ACHN (cell line): ENCODE measurements at regions not wholly inside any gene's neighbourhood (a gene's known extent, or its start where the extent isn't known, plus 50 kb on each side); places are given as distances from the start of the nearest gene placed in this dataset.
A peak's percentile ranks its signal among the peaks of the same experiment; 100 is the strongest.
"Not testable (repeated sequence)": the region's sequence is repeated elsewhere in the genome, so short reads cannot be mapped to it uniquely, and the experiment has no call there.

Source experiments
- DNase-seq: peaks from one replicate; pipeline ENCODE4 v3.0.0-alpha.2; 2015
- in situ Hi-C: cut with HindIII; loops from 2 replicates; pipeline ENCODE4 v1.10.0; 2017; ENCODE audit warnings: low sequenced_read_pairs, low pct_ligation_motif_present, low pct_unique_long_range_greater_than_20kb

DNA sequence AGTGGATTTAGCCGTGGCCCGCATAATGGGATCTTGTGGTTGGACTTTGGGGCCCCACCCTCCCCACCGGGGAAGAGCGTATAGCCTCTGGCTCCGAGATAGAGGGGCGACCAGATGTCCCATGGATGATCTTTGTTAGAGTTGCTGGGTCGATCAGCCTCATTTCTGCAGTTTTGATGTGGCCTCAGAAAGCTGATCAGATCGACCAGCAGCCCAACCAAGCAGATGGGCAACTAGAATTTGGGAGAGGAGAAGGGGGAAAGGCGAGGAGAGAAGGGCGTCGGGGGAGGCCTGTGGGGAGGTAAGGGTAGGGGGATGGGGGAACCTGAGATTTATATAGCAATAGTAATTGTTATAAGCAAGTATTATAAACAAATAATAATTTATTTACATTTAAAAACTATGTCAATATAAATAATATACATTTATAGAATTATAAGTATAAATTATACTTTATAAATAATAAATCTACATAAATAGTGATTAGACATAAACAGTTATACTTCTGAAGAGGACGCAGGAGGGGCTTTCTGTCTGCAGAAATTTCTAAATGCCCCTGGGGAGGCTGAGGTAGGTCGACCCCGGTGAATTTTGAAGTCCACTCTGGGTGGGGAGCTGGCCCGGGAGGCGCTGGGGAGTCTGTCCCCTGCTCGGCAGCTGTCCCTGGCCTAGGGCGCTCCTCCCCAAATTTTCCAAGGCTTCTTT lies 136.3 kb downstream of the KCNJ12 start:
- in situ Hi-C loops, result no loop called here
- no peak for DNase-seq

DNA sequence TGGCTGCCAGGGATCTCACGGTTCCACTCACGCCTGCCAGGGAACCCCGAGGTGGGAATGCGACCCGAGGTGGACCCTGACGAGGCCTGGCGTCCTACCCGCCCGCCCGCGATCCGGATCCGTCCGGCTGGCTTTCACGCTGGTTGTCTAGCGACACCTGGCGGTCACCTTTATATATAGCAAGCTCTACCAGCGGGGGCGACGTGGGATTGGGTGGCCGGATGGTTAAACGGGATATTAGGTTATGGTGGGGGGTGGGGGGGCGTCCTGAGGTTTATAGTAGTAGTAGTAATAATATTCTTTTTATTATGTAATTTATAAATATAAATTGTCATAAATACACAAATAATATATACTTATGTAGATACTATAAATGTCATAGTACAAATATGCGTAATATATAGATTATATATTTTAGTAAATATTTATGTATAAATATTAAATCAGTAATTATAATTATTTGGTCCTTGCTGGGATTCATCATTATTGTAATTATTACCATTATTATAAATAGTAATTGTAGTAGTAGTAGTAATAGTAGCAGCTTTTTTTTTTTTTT lies 136.9 kb downstream of the KCNJ12 start:
- DNase-seq, result peak; percentile 71
- in situ Hi-C loops, result no loop called here

- in situ Hi-C loops, DNase-seq: not testable (repeated sequence)
These were observed 138.4 kb downstream of the KCNJ12 start for GRCh38 chr17:21514567-21514966.

GRCh38 chr17:21517538-21518293 lies 141.6 kb downstream of the KCNJ12 start:
- in situ Hi-C loops, result no loop called here

GRCh38 chr17:21522755-21523336 lies 146.7 kb downstream of the KCNJ12 start:
- in situ Hi-C loops, result no loop called here
- DNase-seq, result no peak

More at GRCh38 chr17:21517538-21518293, 141.6 kb downstream of the KCNJ12 start:
- DNase-seq, result no peak

- in situ Hi-C loops, result no loop called here
- DNase-seq, result no peak
These were observed 147.5 kb downstream of the KCNJ12 start for GRCh38 chr17:21523497-21524210.

- no peak for DNase-seq
- in situ Hi-C loops, result no loop called here
These were observed 148.0 kb downstream of the KCNJ12 start for GRCh38 chr17:21524211-21524591.

DNA sequence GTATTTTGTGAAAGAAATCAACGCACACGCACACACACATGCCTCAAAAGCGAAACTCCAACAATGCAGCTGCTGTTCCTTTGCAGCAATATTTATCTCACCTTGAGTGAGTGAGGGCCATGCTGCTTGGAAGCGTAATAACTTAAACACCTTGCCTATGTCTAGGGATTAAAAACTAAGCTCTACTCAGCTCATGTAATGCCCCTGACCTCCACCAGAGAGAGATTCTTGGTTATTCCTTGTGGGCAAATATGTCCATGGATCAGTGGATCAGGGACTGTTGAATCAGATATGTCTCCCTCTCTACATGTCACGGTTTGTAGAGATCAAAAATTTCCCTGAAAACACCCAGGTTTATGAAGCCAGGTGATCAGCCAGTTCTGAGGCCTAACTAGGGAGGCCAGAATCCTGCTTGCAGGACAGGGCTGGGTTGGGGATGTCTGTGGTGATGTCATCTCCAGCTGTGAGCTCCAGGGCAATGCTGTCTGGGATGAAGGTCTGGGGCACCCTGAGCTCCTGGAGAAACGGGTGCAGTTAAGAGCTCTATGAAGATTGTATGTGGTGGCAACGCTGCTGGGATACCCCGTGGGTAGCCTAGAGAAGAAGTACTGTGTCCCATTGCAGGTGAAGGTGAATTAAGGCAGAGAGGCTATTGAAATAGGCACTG lies 149.4 kb downstream of the KCNJ12 start:
- in situ Hi-C loops, result no loop called here

DNA sequence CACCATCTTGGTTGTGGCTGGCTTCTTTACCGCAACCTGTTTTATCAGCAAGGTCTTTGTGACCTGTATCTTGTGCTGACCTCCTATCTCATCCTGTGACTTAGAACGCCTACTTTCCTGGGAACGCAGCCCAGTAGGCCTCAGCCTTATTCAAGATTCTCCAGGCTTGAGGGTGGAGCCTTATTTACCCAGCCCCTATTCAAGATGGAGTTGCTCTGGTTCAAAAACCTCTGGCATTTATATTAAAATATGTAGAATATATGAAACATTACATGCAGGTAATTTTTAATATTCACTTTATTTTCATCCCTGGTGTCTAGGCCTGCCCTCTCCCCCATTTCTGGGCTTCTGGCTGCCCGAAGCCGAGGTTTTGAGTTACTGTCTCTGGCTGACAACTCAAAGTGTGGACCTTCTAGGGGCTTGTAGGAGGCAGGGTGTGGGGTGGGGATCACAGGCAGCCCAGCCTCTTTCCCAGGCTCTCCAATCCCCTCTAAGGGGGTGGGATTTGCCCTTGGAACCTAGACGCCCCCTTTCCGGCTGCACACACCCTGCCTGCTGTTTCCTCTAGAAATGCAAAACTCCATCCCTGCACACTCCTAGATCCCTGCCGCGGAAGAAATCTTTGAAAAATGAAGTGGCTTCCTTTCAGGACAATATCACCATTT lies 152.0 kb downstream of the KCNJ12 start:
- no peak for DNase-seq
- in situ Hi-C loops, result no loop called here

More for the DNA sequence above, 149.4 kb downstream of the KCNJ12 start:
- DNase-seq, result peak; percentile 9

GRCh38 chr17:21530311-21530710 lies 154.2 kb downstream of the KCNJ12 start:
- no peak for DNase-seq
- in situ Hi-C loops, result no loop called here

DNA sequence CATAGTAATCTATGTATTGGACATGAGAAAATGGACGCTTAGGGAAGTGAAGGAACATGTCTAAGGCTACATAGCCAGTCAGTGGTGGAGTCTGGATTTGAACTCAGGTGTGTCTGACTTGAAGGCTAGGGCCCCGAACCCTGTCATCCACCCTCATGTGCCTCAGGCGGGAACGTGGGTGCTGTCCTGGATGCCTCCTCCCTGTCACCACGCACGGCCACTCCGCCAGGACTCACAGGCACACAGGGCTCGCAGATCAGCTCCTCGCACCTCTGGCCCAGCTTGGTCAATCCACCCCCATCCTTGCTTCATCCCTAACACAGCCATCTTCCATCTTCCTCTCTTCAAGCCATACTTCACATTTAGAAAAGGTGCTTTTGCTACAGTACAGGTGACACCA lies 154.7 kb downstream of the KCNJ12 start:
- in situ Hi-C loops, result no loop called here
- DNase-seq, result no peak

GRCh38 chr17:21532763-21533385 lies 156.7 kb downstream of the KCNJ12 start:
- in situ Hi-C loops, result no loop called here
- DNase-seq, result no peak

DNA sequence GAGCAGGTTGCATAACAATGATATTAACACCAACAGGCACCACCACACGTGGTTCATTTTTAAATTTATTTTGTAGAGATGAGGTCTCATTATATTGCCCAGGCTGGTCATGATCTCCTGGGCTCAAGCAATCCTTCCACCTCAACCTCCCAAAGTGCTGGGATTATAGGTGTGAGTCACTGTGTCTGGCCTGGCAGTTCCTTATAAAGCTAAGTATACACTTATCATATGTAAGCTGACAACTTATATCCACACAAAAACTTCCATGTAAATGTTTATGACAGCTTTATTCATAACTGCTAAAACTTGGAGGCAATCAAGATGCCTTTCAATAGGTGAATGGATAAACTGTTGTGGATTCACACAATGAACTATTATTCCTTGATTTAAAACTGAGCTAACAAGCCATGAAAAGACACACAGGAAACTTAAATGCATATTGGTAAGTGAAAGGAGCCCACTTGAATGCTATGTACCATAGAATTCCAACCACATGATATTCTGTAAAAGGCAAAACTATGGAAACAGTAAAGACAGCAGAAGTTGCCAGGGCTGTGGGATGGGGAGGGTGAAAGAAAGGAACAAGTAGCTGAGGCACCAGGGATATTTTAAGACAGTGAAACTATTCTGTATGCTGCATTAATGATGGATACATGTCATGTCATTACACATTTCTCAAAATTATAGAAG lies 156.5 kb upstream of the KCNJ18 start:
- in situ Hi-C loops, result no loop called here
- DNase-seq, result no peak

DNA sequence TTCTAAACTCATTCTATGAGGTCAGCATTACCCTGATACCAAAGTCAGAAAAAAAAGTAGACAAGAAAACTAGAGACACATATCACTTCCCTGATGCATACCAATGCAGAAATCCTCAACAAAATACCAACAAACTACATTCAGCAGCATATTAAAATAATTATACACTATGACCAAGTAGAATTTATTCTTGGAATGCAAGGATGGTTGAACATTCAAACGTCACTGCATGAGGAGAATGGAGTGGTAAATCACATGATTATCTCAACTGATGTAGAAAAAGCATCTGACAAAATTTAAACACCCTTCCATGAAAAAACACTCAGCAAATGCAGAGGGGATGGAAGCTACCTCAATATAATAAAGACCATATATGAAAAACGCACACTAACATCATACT lies 155.0 kb upstream of the KCNJ18 start:
- no peak for DNase-seq
- in situ Hi-C loops, result no loop called here

DNA sequence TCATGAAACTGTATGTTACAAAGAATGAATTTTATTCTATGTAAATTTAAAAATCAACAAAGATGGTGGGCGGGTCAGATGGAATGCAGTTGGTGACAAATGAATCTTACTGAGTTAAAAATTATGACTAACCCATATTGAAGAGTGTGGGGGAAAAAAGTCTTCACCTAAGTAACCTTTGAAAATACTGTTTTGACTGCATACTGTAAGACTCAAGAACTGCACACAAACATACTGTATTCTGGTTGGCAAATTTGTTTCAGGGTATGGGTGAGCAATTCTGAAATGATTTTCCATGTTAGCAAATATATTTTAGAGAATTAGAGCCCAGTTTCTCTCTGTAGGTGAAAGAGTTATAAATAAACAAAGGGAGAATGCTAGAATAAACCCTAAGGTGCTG lies 153.7 kb upstream of the KCNJ18 start:
- no peak for DNase-seq
- in situ Hi-C loops, result no loop called here

DNA sequence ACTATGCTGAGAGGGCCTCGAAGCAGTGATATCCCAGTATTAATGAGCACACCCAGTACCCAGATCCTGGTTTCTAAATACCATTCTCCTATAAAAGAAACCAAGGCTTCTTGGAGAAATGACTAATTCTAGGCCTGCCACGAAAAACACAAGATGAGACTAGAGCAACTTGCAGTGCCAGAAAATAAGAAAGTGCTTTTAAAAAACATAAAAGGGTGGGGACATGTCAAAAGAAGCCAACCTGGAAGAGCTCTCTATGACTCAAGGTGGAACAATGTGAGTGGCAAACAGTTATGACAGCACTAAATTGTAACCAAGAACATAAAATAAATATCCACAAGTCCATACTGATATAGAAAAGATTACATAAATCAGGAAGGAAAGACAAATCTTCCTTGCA lies 153.2 kb upstream of the KCNJ18 start:
- in situ Hi-C loops, result no loop called here
- no peak for DNase-seq

GRCh38 chr17:21540502-21540901 lies 151.8 kb upstream of the KCNJ18 start:
- DNase-seq, result no peak
- in situ Hi-C loops, result no loop called here
